SK-N-MC (cell line): ENCODE measurements at regions not wholly inside any gene's neighbourhood (a gene's known extent, or its start where the extent isn't known, plus 50 kb on each side); places are given as distances from the start of the nearest gene placed in this dataset.

Experiments
- EZH2 ChIP-seq: fragments of 200-600 bp; sonication (generic); IDR thresholded peaks from one replicate; pipeline ENCODE4 v1.6.1; 2017; ENCODE audit warnings: antibody characterized with exemption
- POLR2AphosphoS5 ChIP-seq: IDR thresholded peaks from 2 replicates; pipeline ENCODE4 v1.6.1; 2012; ENCODE audit warnings: mild to moderate bottlenecking, low read depth, low read length, borderline replicate concordance

GRCh38 chr7:114795475-114795874, 126.4 kb upstream of the MDFIC start:
- no peak for TF ChIP-seq POLR2AphosphoS5
- TF ChIP-seq EZH2 = no peak
